ENCODE measurements at regions not wholly inside any gene's neighbourhood (a gene's known extent, or its start where the extent isn't known, plus 50 kb on each side); places are given as distances from the start of the nearest gene placed in this dataset.

GRCh38 chr4:187006189-187006618, 282.5 kb upstream of the FAT1 start:
- ChIA-PET POLR2A (no interaction called here), CTCF (no interaction called here)
- no peaks in the 10 kb centered on the region for H3K36me3 ChIP-seq (ENCODE audit: control insufficient read depth, insufficient read depth, low read length)
- no peak for DNase-seq (ENCODE audit: low read depth)
- no peak for TF ChIP-seq CTCF (IDR thresholded peaks at IDR 0.05; ENCODE audit: insufficient read depth, low read depth, low read length)
- H3K27me3 ChIP-seq (ENCODE audit: control insufficient read depth, insufficient read depth, low read length), result no peaks in the 10 kb centered on the region
- no peak overlapping the region for H3K4me3 ChIP-seq (ENCODE audit: low read depth, low read length)

- Histone ChIP-seq H3K4me3 (ENCODE audit: low read depth, low read length) (no peak overlapping the region), H3K27me3 (ENCODE audit: control insufficient read depth, insufficient read depth, low read length) (no peaks in the 10 kb centered on the region), H3K36me3 (ENCODE audit: control insufficient read depth, insufficient read depth, low read length) (no peaks in the 10 kb centered on the region)
- ChIA-PET CTCF (no interaction called here), POLR2A (no interaction called here)
- TF ChIP-seq CTCF (IDR thresholded peaks at IDR 0.05; ENCODE audit: insufficient read depth, low read depth, low read length), result no peak
- DNase-seq (ENCODE audit: low read depth), result no peak
Observed at GRCh38 chr4:187010052-187010451, 286.4 kb upstream of the FAT1 start.

GRCh38 chr4:187016101-187016500, 292.4 kb upstream of the FAT1 start:
- CTCF ChIA-PET, result no interaction called here
- no peak for TF ChIP-seq CTCF (IDR thresholded peaks at IDR 0.05; ENCODE audit: insufficient read depth, low read depth, low read length)
- Histone ChIP-seq H3K4me3 (ENCODE audit: low read depth, low read length) (no peak overlapping the region), H3K27me3 (ENCODE audit: control insufficient read depth, insufficient read depth, low read length) (no peaks in the 10 kb centered on the region), H3K36me3 (ENCODE audit: control insufficient read depth, insufficient read depth, low read length) (no peaks in the 10 kb centered on the region)
- no peak for DNase-seq (ENCODE audit: low read depth)
- POLR2A ChIA-PET, result no interaction called here

GRCh38 chr4:187017147-187017546, 293.5 kb upstream of the FAT1 start:
- CTCF ChIA-PET, result no interaction called here
- POLR2A ChIA-PET, result no interaction called here
- DNase-seq (ENCODE audit: low read depth), result no peak
- TF ChIP-seq CTCF (IDR thresholded peaks at IDR 0.05; ENCODE audit: insufficient read depth, low read depth, low read length), result no peak
- H3K27me3 ChIP-seq (ENCODE audit: control insufficient read depth, insufficient read depth, low read length), result no peaks in the 10 kb centered on the region
- no peaks in the 10 kb centered on the region for H3K36me3 ChIP-seq (ENCODE audit: control insufficient read depth, insufficient read depth, low read length)
- H3K4me3 ChIP-seq (ENCODE audit: low read depth, low read length), result no peak overlapping the region

GRCh38 chr4:187019896-187020295, 296.2 kb upstream of the FAT1 start:
- Histone ChIP-seq H3K36me3 (ENCODE audit: control insufficient read depth, insufficient read depth, low read length) (no peaks in the 10 kb centered on the region), H3K27me3 (ENCODE audit: control insufficient read depth, insufficient read depth, low read length) (no peaks in the 10 kb centered on the region), H3K4me3 (ENCODE audit: low read depth, low read length) (no peak overlapping the region)
- CTCF ChIA-PET, result no interaction called here
- POLR2A ChIA-PET, result no interaction called here
- TF ChIP-seq CTCF (IDR thresholded peaks at IDR 0.05; ENCODE audit: insufficient read depth, low read depth, low read length), result no peak
- DNase-seq (ENCODE audit: low read depth), result no peak

All from BJ (cell line).